ENCODE measurements at regions not wholly inside any gene's neighbourhood (a gene's known extent, or its start where the extent isn't known, plus 50 kb on each side); places are given as distances from the start of the nearest gene placed in this dataset.

GRCh38 chr7:17709127-17709526 lies 231.2 kb downstream of the SNX13 start:
- TF ChIP-seq CTCF (IDR thresholded peaks at IDR 0.05) = no peak
- no peak for TF ChIP-seq POLR2A (IDR thresholded peaks at IDR 0.05)
